IMR-90 (cell line): ENCODE measurements at regions not wholly inside any gene's neighbourhood (a gene's known extent, or its start where the extent isn't known, plus 50 kb on each side); places are given as distances from the start of the nearest gene placed in this dataset.

ENCODE experiments used
- ATAC-seq: fragments of 200-7000 bp; cut with Tn5 transposase; 2 replicates; pipeline ENCODE4 v1.9.1; 2020; ENCODE audit warnings: low read depth, mild to moderate bottlenecking, moderate library complexity
- BruUV-seq: library from RNA; stranded (reverse); fragments of 400-500 nt; replicated peaks from 2 replicates; lab custom pipeline; 2021; lab: Mats Ljungman, UMichigan
- CTCF ChIA-PET: fragments of 300-600 bp; formaldehyde crosslinking; extraction: SDS; loops from one replicate; lab custom pipeline; 2021; ENCODE audit warnings: antibody characterized with exemption; lab: Yijun Ruan, JAX
- POLR2A ChIA-PET: fragments of 300-600 bp; sonication (Branson Sonifier 250); formaldehyde crosslinking; loops from one replicate; lab custom pipeline; 2022; ENCODE audit warnings: antibody characterized with exemption; ENCODE audit not compliant: unreplicated experiment; lab: Charles Lee
- DNase-seq: peaks from one replicate; pipeline ENCODE4 v3.0.0; 2013
- H2AFZ ChIP-seq: replicated peaks from 2 replicates; pipeline ENCODE3; 2013; ENCODE audit warnings: low read length, mild to moderate bottlenecking; ENCODE audit not compliant: poor library complexity
- H2AK5ac ChIP-seq: 2 replicates; pipeline ENCODE4 v1.6.1; 2013; ENCODE audit warnings: low read depth, low read length, inconsistent platforms
- H2AK9ac ChIP-seq: replicated peaks from 2 replicates; pipeline ENCODE3; 2013; ENCODE audit warnings: mild to moderate bottlenecking, low read depth, low read length, moderate library complexity; ENCODE audit not compliant: poor library complexity
- H2BK120ac ChIP-seq: 2 replicates; pipeline ENCODE4 v1.6.1; 2013; ENCODE audit warnings: low read depth, low read length, inconsistent platforms
- H2BK15ac ChIP-seq: 3 replicates; pipeline ENCODE4 v1.6.1; 2013; ENCODE audit warnings: low read depth, low read length, inconsistent platforms
- H2BK20ac ChIP-seq: 2 replicates; pipeline ENCODE4 v1.6.1; 2013; ENCODE audit warnings: low read depth, mild to moderate bottlenecking, inconsistent platforms, low read length, moderate library complexity
- H2BK5ac ChIP-seq: 2 replicates; pipeline ENCODE4 v1.6.1; 2013; ENCODE audit warnings: mild to moderate bottlenecking, low read depth, low read length, inconsistent platforms; ENCODE audit not compliant: poor library complexity, severe bottlenecking
- H3K14ac ChIP-seq: replicated peaks from 2 replicates; pipeline ENCODE4 v1.6.1; 2013; ENCODE audit warnings: low read depth, low read length, inconsistent platforms
- H3K18ac ChIP-seq: 2 replicates; pipeline ENCODE4 v1.6.1; 2013; ENCODE audit warnings: low read depth, low read length, control low read depth
- H3K23ac ChIP-seq: 2 replicates; pipeline ENCODE4 v1.6.1; 2013; ENCODE audit warnings: low read depth, low read length, inconsistent platforms
- H3K27ac ChIP-seq: 2 replicates; pipeline ENCODE4 v1.5.1; 2013; ENCODE audit warnings: mild to moderate bottlenecking, control low read depth, low read length; ENCODE audit not compliant: insufficient read depth
- H3K27me3 ChIP-seq: 2 replicates; pipeline ENCODE4 v1.6.1; 2013; ENCODE audit warnings: low read length; ENCODE audit not compliant: control insufficient read depth, insufficient read depth
- H3K36me3 ChIP-seq: 2 replicates; pipeline ENCODE4 v1.6.1; 2013; ENCODE audit warnings: low read length, mixed read lengths; ENCODE audit not compliant: control insufficient read depth, insufficient read depth
- H3K4ac ChIP-seq: 2 replicates; pipeline ENCODE4 v1.6.1; 2013; ENCODE audit warnings: low read depth, low read length, inconsistent platforms
- H3K4me1 ChIP-seq: 2 replicates; pipeline ENCODE4 v1.6.1; 2013; ENCODE audit warnings: low read length, mixed read lengths; ENCODE audit not compliant: control insufficient read depth, insufficient read depth
- H3K4me2 ChIP-seq: 2 replicates; pipeline ENCODE4 v1.6.1; 2013; ENCODE audit warnings: low read depth, mild to moderate bottlenecking, control low read depth, low read length, moderate library complexity
- H3K4me3 ChIP-seq: 2 replicates; pipeline ENCODE4 v1.5.1; 2013; ENCODE audit warnings: low read depth, mild to moderate bottlenecking, control low read depth, low read length, moderate library complexity; ENCODE audit not compliant: insufficient read depth
- H3K56ac ChIP-seq: 2 replicates; pipeline ENCODE4 v1.6.1; 2013; ENCODE audit warnings: low read length, inconsistent platforms; ENCODE audit not compliant: insufficient read depth; ENCODE audit errors: extremely low read depth
- H3K79me1 ChIP-seq, 2 experiments: 2 replicates each; pipeline ENCODE4 v1.6.1; 2013; ENCODE audit warnings: low read length in 2 of 2, inconsistent platforms in 1 of 2, low read depth in 1 of 2
- H3K9ac ChIP-seq: 2 replicates; pipeline ENCODE4 v1.6.1; 2013; ENCODE audit warnings: low read depth, low read length, control low read depth
- H3K9me1 ChIP-seq: 2 replicates; pipeline ENCODE4 v1.6.1; 2013; ENCODE audit warnings: low read length, inconsistent platforms; ENCODE audit not compliant: insufficient read depth
- H3K9me3 ChIP-seq: 2 replicates; pipeline ENCODE4 v1.6.1; 2013; ENCODE audit warnings: low read length; ENCODE audit not compliant: control insufficient read depth, insufficient read depth
- H4K20me1 ChIP-seq: 2 replicates; pipeline ENCODE4 v1.6.1; 2013; ENCODE audit warnings: low read length, inconsistent platforms; ENCODE audit not compliant: insufficient read depth
- H4K5ac ChIP-seq: 2 replicates; pipeline ENCODE4 v1.6.1; 2013; ENCODE audit warnings: mild to moderate bottlenecking, low read depth, low read length, control low read depth
- H4K8ac ChIP-seq, 2 experiments: 2 replicates each; pipeline ENCODE4 v1.6.1; 2013; ENCODE audit warnings: low read depth in 2 of 2, low read length in 2 of 2, control low read depth in 1 of 2, inconsistent platforms in 1 of 2
- H4K91ac ChIP-seq: 2 replicates; pipeline ENCODE4 v1.6.1; 2013; ENCODE audit warnings: low read depth, low read length, inconsistent platforms; ENCODE audit not compliant: insufficient read depth
- SMC3 ChIP-seq: fragments of 150-350 bp; IDR thresholded peaks from 2 replicates; pipeline ENCODE4 v1.6.1; 2016; ENCODE audit warnings: low read depth, mild to moderate bottlenecking, antibody characterized with exemption, low read length, moderate library complexity
- WGBS, 2 experiments: methylation state at CpG; one replicate each; pipeline versions ENCODE4 v1.1.5 to v1.1.7; 2013; ENCODE audit warnings: missing lambda C conversion rate in 2 of 2; ENCODE audit not compliant: insufficient read length in 1 of 2; ENCODE audit errors: extremely low coverage in 2 of 2; 5-methylcytosine and 5-hydroxymethylcytosine counted together
- dilution Hi-C: fragments of 300-500 bp; cut with HindIII; formaldehyde crosslinking; loops from one replicate; pipeline ENCODE4 v1.14.3; 2018; ENCODE audit warnings: low sequenced_read_pairs; ENCODE audit not compliant: unreplicated experiment
- in situ Hi-C: fragments of 300-500 bp; cut with MboI; formaldehyde crosslinking; loops from 3 replicates; pipeline ENCODE4 v1.14.3; 2019; ENCODE audit warnings: low sequenced_read_pairs, inconsistent platforms, mixed read lengths
- intact Hi-C: fragments of 100-400 bp; cut with micrococcal nuclease; formaldehyde crosslinking; loops from 2 replicates; pipeline ENCODE4 v1.10.0; 2022
- TF ChIP-seq, protein P1 (sequence below): conservative IDR thresholded peaks from 2 replicates; pipeline ENCODE4 v1.5.1; 2012; ENCODE audit warnings: mild to moderate bottlenecking, low read depth, low read length, improper control_type of control experiment

DNA sequence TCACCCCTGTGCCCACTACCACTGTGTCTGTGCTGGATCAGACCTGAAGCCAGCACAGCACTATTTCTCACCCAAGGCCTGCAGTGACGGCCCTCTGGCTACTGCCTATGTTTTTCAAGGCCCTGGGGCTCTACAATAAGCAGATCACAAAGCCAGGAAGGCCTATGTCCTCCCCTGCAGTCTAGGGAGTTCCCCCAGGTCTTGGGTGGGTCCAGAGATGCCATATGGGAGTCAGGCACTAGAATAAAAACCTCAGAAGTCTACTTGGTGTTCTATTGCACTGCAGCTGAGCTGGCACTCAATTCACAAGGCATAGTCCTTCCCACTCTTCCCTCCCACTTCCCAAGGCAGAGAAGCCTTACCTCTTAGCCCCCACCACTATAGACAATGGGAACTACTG is 107.1 kb downstream of the FBXO4 start:
- TF ChIP-seq, protein P1, sequence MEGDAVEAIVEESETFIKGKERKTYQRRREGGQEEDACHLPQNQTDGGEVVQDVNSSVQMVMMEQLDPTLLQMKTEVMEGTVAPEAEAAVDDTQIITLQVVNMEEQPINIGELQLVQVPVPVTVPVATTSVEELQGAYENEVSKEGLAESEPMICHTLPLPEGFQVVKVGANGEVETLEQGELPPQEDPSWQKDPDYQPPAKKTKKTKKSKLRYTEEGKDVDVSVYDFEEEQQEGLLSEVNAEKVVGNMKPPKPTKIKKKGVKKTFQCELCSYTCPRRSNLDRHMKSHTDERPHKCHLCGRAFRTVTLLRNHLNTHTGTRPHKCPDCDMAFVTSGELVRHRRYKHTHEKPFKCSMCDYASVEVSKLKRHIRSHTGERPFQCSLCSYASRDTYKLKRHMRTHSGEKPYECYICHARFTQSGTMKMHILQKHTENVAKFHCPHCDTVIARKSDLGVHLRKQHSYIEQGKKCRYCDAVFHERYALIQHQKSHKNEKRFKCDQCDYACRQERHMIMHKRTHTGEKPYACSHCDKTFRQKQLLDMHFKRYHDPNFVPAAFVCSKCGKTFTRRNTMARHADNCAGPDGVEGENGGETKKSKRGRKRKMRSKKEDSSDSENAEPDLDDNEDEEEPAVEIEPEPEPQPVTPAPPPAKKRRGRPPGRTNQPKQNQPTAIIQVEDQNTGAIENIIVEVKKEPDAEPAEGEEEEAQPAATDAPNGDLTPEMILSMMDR: no peak
- TF ChIP-seq SMC3: no peak
- Histone ChIP-seq H3K14ac (no peak overlapping the region), H3K4me3 (no peak overlapping the region), H3K27ac (no peak overlapping the region), H4K8ac (no peak overlapping the region), H3K4ac (no peak overlapping the region), H3K56ac (no peak overlapping the region), H3K18ac (no peak overlapping the region), H3K4me1 (no peaks in the 10 kb centered on the region), H3K9ac (no peak overlapping the region), H3K36me3 (no peaks in the 10 kb centered on the region), H2BK5ac (no peak overlapping the region), H3K9me3 (no peaks in the 10 kb centered on the region), H3K79me1 (no peaks in the 10 kb centered on the region), H3K23ac (no peak overlapping the region), H4K5ac (no peak overlapping the region), H3K27me3 (no peaks in the 10 kb centered on the region), H2BK20ac (no peak overlapping the region), H3K4me2 (no peak overlapping the region), H3K9me1 (no peaks in the 10 kb centered on the region), H4K20me1 (no peaks in the 10 kb centered on the region), H4K91ac (no peak overlapping the region), H2BK15ac (no peak overlapping the region), H2AFZ (no peak overlapping the region), H2AK5ac (no peak overlapping the region), H2AK9ac (no peak overlapping the region), H2BK120ac (no peak overlapping the region)
- intact Hi-C loops: no loop called here
- ATAC-seq: no peak
- in situ Hi-C loops: no loop called here
- dilution Hi-C loops: no loop called here
- no CpG with 5 or more reads among the region's 1 CpG for WGBS, 2 experiments
- BruUV-seq: no TSS peak
- DNase-seq: no peak
- ChIA-PET POLR2A (no interaction called here), CTCF (no interaction called here)
